Ascending aorta (tissue), 2 donors: ENCODE measurements at regions not wholly inside any gene's neighbourhood (a gene's known extent, or its start where the extent isn't known, plus 50 kb on each side); places are given as distances from the start of the nearest gene placed in this dataset.

Experiments
- DNase-seq, 2 donors: peaks; one replicate each; pipeline ENCODE4 v3.0.0-alpha.2; 2019; ENCODE audit warnings: low spot score in 2 of 2
- H3K27ac ChIP-seq, 2 donors: fragments of 200-600 bp; sonication (generic); one replicate each; pipeline ENCODE4 v1.5.1; 2016 to 2017; ENCODE audit warnings: mild to moderate bottlenecking in 1 of 2
- H3K27me3 ChIP-seq: fragments of 200-600 bp; sonication (generic); one replicate; pipeline ENCODE4 v1.5.1; 2017
- H3K36me3 ChIP-seq, 2 donors: fragments of 200-600 bp; sonication (generic); one replicate each; pipeline ENCODE4 v1.5.1; 2016
- H3K4me1 ChIP-seq, 2 donors: fragments of 200-600 bp; sonication (generic); one replicate each; pipeline ENCODE4 v1.5.1; 2016 to 2017; ENCODE audit warnings: mild to moderate bottlenecking in 1 of 2
- H3K4me3 ChIP-seq, 2 donors: fragments of 200-600 bp; sonication (generic); one replicate each; pipeline ENCODE4 v1.5.1; 2016 to 2017; ENCODE audit warnings: mild to moderate bottlenecking in 1 of 2
- H3K9me3 ChIP-seq, 2 donors: fragments of 200-600 bp; sonication (generic); one replicate each; pipeline ENCODE4 v1.5.1; 2016
- CTCF ChIP-seq, 3 experiments: fragments of 200-600 bp in 2 of 3; fragments of 450-650 bp in 1 of 3; sonication (generic) in 2 of 3; IDR thresholded peaks; one replicate each; pipeline ENCODE4 v1.5.1; 2016 to 2019; ENCODE audit warnings: antibody characterized with exemption in 3 of 3, mild to moderate bottlenecking in 1 of 3, moderate library complexity in 1 of 3
- intact Hi-C: fragments of 100-400 bp; cut with DNase I; formaldehyde crosslinking; loops from one replicate; pipeline ENCODE4 v1.15.1; 2023

GRCh38 chr2:239506101-239506857 lies 105.5 kb upstream of the HDAC4 start:
- no peak for TF ChIP-seq CTCF (IDR thresholded peaks at IDR 0.05)
- Histone ChIP-seq H3K4me3 (no peak overlapping the region), H3K27ac (no peak overlapping the region), H3K36me3 (no peaks in the 10 kb centered on the region), H3K9me3 (no peaks in the 10 kb centered on the region), H3K27me3 (no peaks in the 10 kb centered on the region), H3K4me1 (no peaks in the 10 kb centered on the region)
- DNase-seq: no peak
- intact Hi-C loops: no loop called here

GRCh38 chr2:239504643-239505235 lies 103.9 kb upstream of the HDAC4 start:
- Histone ChIP-seq H3K27ac (no peak overlapping the region), H3K4me3 (no peak overlapping the region), H3K9me3 (no peaks in the 10 kb centered on the region), H3K36me3 (no peaks in the 10 kb centered on the region), H3K4me1 (peaks cover 0 to 9% of the 10 kb centered on the region in 2 donors), H3K27me3 (no peaks in the 10 kb centered on the region)
- no peak for TF ChIP-seq CTCF (IDR thresholded peaks at IDR 0.05)
- intact Hi-C loops: no loop called here
- DNase-seq: no peak

GRCh38 chr2:239502430-239503186 lies 101.8 kb upstream of the HDAC4 start:
- peaks cover 0 to 16% of the 10 kb centered on the region in 2 donors for H3K4me1 ChIP-seq
- H3K36me3 ChIP-seq: no peaks in the 10 kb centered on the region
- no peak overlapping the region for H3K4me3 ChIP-seq
- no peaks in the 10 kb centered on the region for H3K27me3 ChIP-seq
- H3K27ac ChIP-seq: no peak overlapping the region
- intact Hi-C loops: no loop called here
- no peak for TF ChIP-seq CTCF (IDR thresholded peaks at IDR 0.05)
- DNase-seq: no peak
- no peaks in the 10 kb centered on the region for H3K9me3 ChIP-seq

- Histone ChIP-seq H3K36me3 (no peaks in the 10 kb centered on the region), H3K4me1 (peaks cover 0 to 16% of the 10 kb centered on the region in 2 donors), H3K4me3 (no peak overlapping the region), H3K9me3 (no peaks in the 10 kb centered on the region), H3K27ac (no peak overlapping the region), H3K27me3 (no peaks in the 10 kb centered on the region)
- TF ChIP-seq CTCF (IDR thresholded peaks at IDR 0.05): no peak
- no peak for DNase-seq
- intact Hi-C loops: no loop called here
These were observed 100.0 kb upstream of the HDAC4 start for GRCh38 chr2:239500574-239501550.
